ENCODE measurements at regions not wholly inside any gene's neighbourhood (a gene's known extent, or its start where the extent isn't known, plus 50 kb on each side); places are given as distances from the start of the nearest gene placed in this dataset.

DNA sequence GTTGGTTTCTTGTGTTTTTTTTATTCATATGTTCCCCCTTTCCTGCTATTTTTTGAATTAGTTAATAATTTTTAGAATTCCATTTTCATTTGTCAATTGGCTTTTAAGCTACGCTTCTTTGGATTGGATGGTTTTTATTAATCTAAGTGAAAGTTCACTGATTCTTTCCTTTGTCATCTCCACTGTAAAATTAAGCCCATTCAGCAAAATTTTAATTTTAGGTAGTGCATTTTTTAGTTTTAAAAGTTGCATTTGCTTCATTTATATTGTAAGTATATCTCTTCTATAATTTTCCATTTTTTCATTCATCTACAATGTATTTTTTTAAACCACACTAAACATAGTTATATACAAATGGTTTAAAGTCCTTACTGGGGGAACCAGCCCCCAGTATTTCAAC, 417.3 kb upstream of the HTR2C start:
- Histone ChIP-seq H4K91ac (ENCODE audit: low read length) (no peak overlapping the region), H3K36me3 (ENCODE audit: control insufficient read depth in 1 of 2, insufficient read depth in 2 of 2, low read depth in 1 of 2, low read length in 2 of 2) (no peaks in the 10 kb centered on the region), H2BK15ac (ENCODE audit: low read depth, poor library complexity, severe bottlenecking) (no peak overlapping the region), H3K27me3 (ENCODE audit: control insufficient read depth in 1 of 2, insufficient read depth in 1 of 2, low read length in 2 of 2) (no peaks in the 10 kb centered on the region), H3K4me2 (ENCODE audit: low read length, poor library complexity, severe bottlenecking) (no peak overlapping the region), H3K4me1 (ENCODE audit: control insufficient read depth, insufficient read depth, low read depth, low read length) (no peaks in the 10 kb centered on the region), H4K8ac (ENCODE audit: low read length) (no peak overlapping the region), H3K4ac (ENCODE audit: low read depth in 1 of 2, low read length in 2 of 2) (no peak overlapping the region), H3K9me3 (ENCODE audit: control insufficient read depth, low read length) (peaks cover 6% of the 10 kb centered on the region), H2BK120ac (ENCODE audit: low read depth, low read length) (no peak overlapping the region), H3K23ac (ENCODE audit: low read length in 2 of 2) (no peak overlapping the region), H3K18ac (ENCODE audit: low read depth in 1 of 2, low read length in 2 of 2) (no peak overlapping the region), H3K79me1 (replicated peaks; ENCODE audit: low read length, poor library complexity, severe bottlenecking) (no peaks in the 10 kb centered on the region), H2AK5ac (ENCODE audit: low read length, severe bottlenecking) (no peak overlapping the region), H3K9ac (ENCODE audit: low read length) (no peak overlapping the region), H2AFZ (ENCODE audit: low read depth, low read length) (no peak overlapping the region), H3K4me3 (ENCODE audit: insufficient read depth in 1 of 2, low read depth in 1 of 2, low read length in 2 of 2) (no peak overlapping the region), H3K14ac (ENCODE audit: low read length in 2 of 2) (no peak overlapping the region), H2BK5ac (ENCODE audit: low read depth, low read length, poor library complexity, severe bottlenecking) (no peak overlapping the region), H3K27ac (ENCODE audit: low read length, poor library complexity, severe bottlenecking) (no peak overlapping the region), H2BK12ac (ENCODE audit: low read length in 2 of 2) (no peak overlapping the region)
- WGBS = no CpG with 5 or more reads among the region's 1 CpG
- no peak for DNase-seq

DNA sequence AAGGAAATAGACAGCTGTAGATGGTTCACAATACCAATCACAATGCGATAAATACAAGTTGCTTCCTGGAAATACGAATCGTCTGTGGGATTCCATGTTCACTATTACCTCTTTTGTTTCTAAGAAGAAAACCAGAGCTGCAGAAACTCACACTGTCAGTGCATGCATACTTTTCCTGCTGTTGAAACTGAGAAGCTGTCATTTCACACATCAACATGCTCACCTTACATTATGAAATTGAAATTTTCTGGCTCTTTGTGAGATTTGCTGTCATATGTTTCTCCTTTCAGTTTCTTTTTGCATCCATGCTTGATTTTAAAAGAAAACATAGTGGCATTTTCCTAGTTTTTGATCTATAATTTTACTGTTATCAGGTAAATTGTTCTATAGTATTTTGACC, 418.3 kb upstream of the HTR2C start:
- Histone ChIP-seq H3K4me1 (ENCODE audit: control insufficient read depth, insufficient read depth, low read depth, low read length) (no peaks in the 10 kb centered on the region), H3K18ac (ENCODE audit: low read depth in 1 of 2, low read length in 2 of 2) (no peak overlapping the region), H3K9me3 (ENCODE audit: control insufficient read depth, low read length) (peaks cover 6% of the 10 kb centered on the region), H2BK120ac (ENCODE audit: low read depth, low read length) (no peak overlapping the region), H4K91ac (ENCODE audit: low read length) (no peak overlapping the region), H3K36me3 (ENCODE audit: control insufficient read depth in 1 of 2, insufficient read depth in 2 of 2, low read depth in 1 of 2, low read length in 2 of 2) (no peaks in the 10 kb centered on the region), H3K27me3 (ENCODE audit: control insufficient read depth in 1 of 2, insufficient read depth in 1 of 2, low read length in 2 of 2) (no peaks in the 10 kb centered on the region), H2BK5ac (ENCODE audit: low read depth, low read length, poor library complexity, severe bottlenecking) (no peak overlapping the region), H2BK15ac (ENCODE audit: low read depth, poor library complexity, severe bottlenecking) (no peak overlapping the region), H2AFZ (ENCODE audit: low read depth, low read length) (no peak overlapping the region), H3K4me3 (ENCODE audit: insufficient read depth in 1 of 2, low read depth in 1 of 2, low read length in 2 of 2) (no peak overlapping the region), H3K79me1 (replicated peaks; ENCODE audit: low read length, poor library complexity, severe bottlenecking) (no peaks in the 10 kb centered on the region), H4K8ac (ENCODE audit: low read length) (no peak overlapping the region), H3K4me2 (ENCODE audit: low read length, poor library complexity, severe bottlenecking) (no peak overlapping the region), H3K27ac (ENCODE audit: low read length, poor library complexity, severe bottlenecking) (no peak overlapping the region), H3K14ac (ENCODE audit: low read length in 2 of 2) (no peak overlapping the region), H2AK5ac (ENCODE audit: low read length, severe bottlenecking) (no peak overlapping the region), H3K4ac (ENCODE audit: low read depth in 1 of 2, low read length in 2 of 2) (no peak overlapping the region), H3K23ac (ENCODE audit: low read length in 2 of 2) (no peak overlapping the region), H2BK12ac (ENCODE audit: low read length in 2 of 2) (no peak overlapping the region), H3K9ac (ENCODE audit: low read length) (no peak overlapping the region)
- 94% methylated on average over 3 of the region's 3 CpGs for WGBS
- DNase-seq = no peak

DNA sequence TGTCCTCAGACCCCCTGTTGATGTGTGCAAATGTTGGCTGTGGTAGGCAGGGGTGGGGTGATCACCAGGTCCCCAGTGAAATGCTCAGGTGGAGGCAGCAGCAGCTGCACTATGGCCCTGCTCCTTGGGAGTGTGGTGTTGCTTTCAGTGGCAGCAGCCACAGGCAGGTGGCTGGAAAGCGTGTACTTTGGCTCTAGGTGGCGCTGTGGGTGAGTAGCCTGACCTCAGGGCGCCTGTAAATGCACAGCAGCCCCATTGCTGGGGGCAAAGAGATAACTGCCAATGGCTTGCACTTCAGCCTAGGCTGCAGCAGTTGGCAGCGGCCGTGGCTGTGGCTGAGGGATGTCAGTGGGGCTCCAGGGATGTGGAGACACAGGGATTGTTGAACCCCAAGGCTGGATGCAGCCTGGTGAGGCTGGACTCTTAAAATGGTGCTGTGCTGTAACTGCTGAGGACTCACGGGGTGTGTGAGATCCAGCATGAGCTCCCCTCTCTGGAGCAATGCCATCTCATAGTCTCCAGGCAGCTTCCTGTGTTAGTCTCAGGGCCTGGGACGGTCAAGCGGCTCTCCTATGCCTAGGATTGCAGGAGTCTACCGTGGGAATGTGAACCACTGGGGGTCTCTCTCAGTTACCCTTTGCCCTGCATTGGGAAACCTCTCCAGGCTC, 421.7 kb upstream of the HTR2C start:
- no peak for DNase-seq
- Histone ChIP-seq H3K4me2 (ENCODE audit: low read length, poor library complexity, severe bottlenecking) (no peak overlapping the region), H3K9me3 (ENCODE audit: control insufficient read depth, low read length) (no peaks in the 10 kb centered on the region), H3K4me1 (ENCODE audit: control insufficient read depth, insufficient read depth, low read depth, low read length) (no peaks in the 10 kb centered on the region), H3K36me3 (ENCODE audit: control insufficient read depth in 1 of 2, insufficient read depth in 2 of 2, low read depth in 1 of 2, low read length in 2 of 2) (no peaks in the 10 kb centered on the region), H3K18ac (ENCODE audit: low read depth in 1 of 2, low read length in 2 of 2) (no peak overlapping the region), H2BK120ac (ENCODE audit: low read depth, low read length) (no peak overlapping the region), H3K4ac (ENCODE audit: low read depth in 1 of 2, low read length in 2 of 2) (no peak overlapping the region), H4K8ac (ENCODE audit: low read length) (no peak overlapping the region), H2BK15ac (ENCODE audit: low read depth, poor library complexity, severe bottlenecking) (no peak overlapping the region), H3K27ac (ENCODE audit: low read length, poor library complexity, severe bottlenecking) (no peak overlapping the region), H3K4me3 (ENCODE audit: insufficient read depth in 1 of 2, low read depth in 1 of 2, low read length in 2 of 2) (no peak overlapping the region), H4K91ac (ENCODE audit: low read length) (no peak overlapping the region), H3K14ac (ENCODE audit: low read length in 2 of 2) (no peak overlapping the region), H2AFZ (ENCODE audit: low read depth, low read length) (no peak overlapping the region), H3K79me1 (replicated peaks; ENCODE audit: low read length, poor library complexity, severe bottlenecking) (no peaks in the 10 kb centered on the region), H3K27me3 (ENCODE audit: control insufficient read depth in 1 of 2, insufficient read depth in 1 of 2, low read length in 2 of 2) (no peaks in the 10 kb centered on the region), H2BK12ac (ENCODE audit: low read length in 2 of 2) (no peak overlapping the region), H3K9ac (ENCODE audit: low read length) (no peak overlapping the region), H2AK5ac (ENCODE audit: low read length, severe bottlenecking) (no peak overlapping the region), H3K23ac (ENCODE audit: low read length in 2 of 2) (no peak overlapping the region), H2BK5ac (ENCODE audit: low read depth, low read length, poor library complexity, severe bottlenecking) (no peak overlapping the region)
- 65% methylated on average over 9 of the region's 9 CpGs for WGBS

DNA sequence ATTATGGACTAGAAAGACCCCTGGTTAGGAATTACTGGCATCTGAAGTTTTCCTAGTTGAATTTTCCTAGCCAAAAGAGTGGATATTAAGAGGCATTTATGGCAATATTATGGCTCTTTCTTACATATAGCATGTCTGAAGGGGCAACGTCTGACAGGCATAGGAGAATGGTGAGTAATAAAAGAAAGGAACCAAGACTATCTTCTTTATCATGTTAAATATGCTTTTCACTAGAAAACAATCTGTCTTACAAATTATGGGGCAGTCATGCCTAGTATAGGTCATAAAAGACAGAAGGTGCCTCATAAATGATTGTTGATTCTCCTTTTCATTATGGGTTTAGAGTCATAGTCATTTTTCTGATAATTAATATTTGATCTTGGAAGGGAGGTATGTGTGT, 431.1 kb upstream of the HTR2C start:
- no peaks in the 10 kb centered on the region for H3K36me3 ChIP-seq (ENCODE audit: control insufficient read depth in 1 of 2, insufficient read depth in 2 of 2, low read depth in 1 of 2, low read length in 2 of 2)
- WGBS = no CpG with 5 or more reads among the region's 1 CpG
- H3K4me3 ChIP-seq (ENCODE audit: insufficient read depth in 1 of 2, low read depth in 1 of 2, low read length in 2 of 2) = no peak overlapping the region
- no peaks in the 10 kb centered on the region for H3K4me1 ChIP-seq (ENCODE audit: control insufficient read depth, insufficient read depth, low read depth, low read length)
- no peak overlapping the region for H2BK120ac ChIP-seq (ENCODE audit: low read depth, low read length)
- no peak overlapping the region for H4K8ac ChIP-seq (ENCODE audit: low read length)
- peaks cover 0 to 4% of the 10 kb centered on the region in 2 experiments for H3K27me3 ChIP-seq (ENCODE audit: control insufficient read depth in 1 of 2, insufficient read depth in 1 of 2, low read length in 2 of 2)
- no peak overlapping the region for H2BK12ac ChIP-seq (ENCODE audit: low read length in 2 of 2)
- H3K23ac ChIP-seq (ENCODE audit: low read length in 2 of 2) = no peak overlapping the region
- no peaks in the 10 kb centered on the region for H3K79me1 ChIP-seq (replicated peaks; ENCODE audit: low read length, poor library complexity, severe bottlenecking)
- no peak for DNase-seq
- no peak overlapping the region for H2BK15ac ChIP-seq (ENCODE audit: low read depth, poor library complexity, severe bottlenecking)
- no peak overlapping the region for H3K14ac ChIP-seq (ENCODE audit: low read length in 2 of 2)
- H2AK5ac ChIP-seq (ENCODE audit: low read length, severe bottlenecking) = no peak overlapping the region
- H3K27ac ChIP-seq (ENCODE audit: low read length, poor library complexity, severe bottlenecking) = no peak overlapping the region
- no peak overlapping the region for H2AFZ ChIP-seq (ENCODE audit: low read depth, low read length)
- no peak overlapping the region for H2BK5ac ChIP-seq (ENCODE audit: low read depth, low read length, poor library complexity, severe bottlenecking)
- H3K18ac ChIP-seq (ENCODE audit: low read depth in 1 of 2, low read length in 2 of 2) = no peak overlapping the region
- H3K9me3 ChIP-seq (ENCODE audit: control insufficient read depth, low read length) = no peaks in the 10 kb centered on the region
- no peak overlapping the region for H3K4ac ChIP-seq (ENCODE audit: low read depth in 1 of 2, low read length in 2 of 2)
- no peak overlapping the region for H3K9ac ChIP-seq (ENCODE audit: low read length)
- H3K4me2 ChIP-seq (ENCODE audit: low read length, poor library complexity, severe bottlenecking) = no peak overlapping the region
- H4K91ac ChIP-seq (ENCODE audit: low read length) = no peak overlapping the region
